Renal cortex interstitium (tissue), 11 donors: ENCODE measurements at regions not wholly inside any gene's neighbourhood (a gene's known extent, or its start where the extent isn't known, plus 50 kb on each side); places are given as distances from the start of the nearest gene placed in this dataset.
"Not testable (repeated sequence)": the region's sequence is repeated elsewhere in the genome, so short reads cannot be mapped to it uniquely, and the experiment has no call there.

Experiments
- DNase-seq, 11 donors: peaks; one replicate each; pipeline ENCODE4 v3.0.0-alpha.2; 2013; ENCODE audit warnings: low read depth in 9 of 11, low spot score in 4 of 11; ENCODE audit errors: extremely low read depth in 1 of 11

- no peak for DNase-seq
Observed at GRCh38 chr2:11877764-11878163, 131.3 kb downstream of the LPIN1 start.

- DNase-seq: not testable (repeated sequence)
Observed at GRCh38 chr2:11885253-11885652, 138.8 kb downstream of the LPIN1 start.

GRCh38 chr2:11886899-11887298 lies 140.5 kb downstream of the LPIN1 start:
- not testable (repeated sequence) for DNase-seq

DNA sequence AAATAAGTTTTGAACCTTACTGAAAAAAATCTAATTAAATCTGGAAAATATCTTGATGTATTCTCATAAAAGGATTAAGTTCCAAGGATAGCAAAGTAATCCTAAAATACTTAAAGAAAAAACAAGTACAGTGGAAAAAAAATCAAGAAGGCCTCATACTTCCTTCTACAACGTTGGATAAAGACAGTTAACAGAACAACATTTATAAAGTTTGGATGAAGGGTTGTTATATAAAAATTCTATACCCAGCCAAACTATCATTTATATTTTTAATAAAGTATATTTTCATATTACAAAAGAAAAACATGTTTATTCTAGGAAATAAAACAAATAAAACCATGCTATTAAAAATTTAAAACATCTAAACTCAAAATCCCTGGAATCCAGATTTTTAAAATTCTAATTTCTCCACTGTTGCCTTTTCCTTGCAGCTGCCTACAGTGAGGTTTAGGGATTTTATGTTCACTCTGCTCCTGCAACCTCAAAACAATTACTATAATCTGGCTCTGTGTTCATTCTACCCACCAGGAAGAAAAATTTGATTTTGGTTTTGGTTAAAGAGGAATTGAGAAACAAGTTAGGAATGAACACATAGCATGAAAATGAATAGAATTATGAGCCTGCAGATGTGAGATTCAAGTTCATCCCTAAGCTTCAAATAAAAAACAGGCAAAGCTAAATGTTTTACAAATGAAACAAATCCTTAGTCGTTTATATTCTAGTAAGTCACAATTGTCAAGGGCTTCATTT lies 142.8 kb downstream of the LPIN1 start:
- DNase-seq: no peak

- DNase-seq: no peak
Observed at GRCh38 chr2:11889854-11890253, 143.4 kb downstream of the LPIN1 start.

DNA sequence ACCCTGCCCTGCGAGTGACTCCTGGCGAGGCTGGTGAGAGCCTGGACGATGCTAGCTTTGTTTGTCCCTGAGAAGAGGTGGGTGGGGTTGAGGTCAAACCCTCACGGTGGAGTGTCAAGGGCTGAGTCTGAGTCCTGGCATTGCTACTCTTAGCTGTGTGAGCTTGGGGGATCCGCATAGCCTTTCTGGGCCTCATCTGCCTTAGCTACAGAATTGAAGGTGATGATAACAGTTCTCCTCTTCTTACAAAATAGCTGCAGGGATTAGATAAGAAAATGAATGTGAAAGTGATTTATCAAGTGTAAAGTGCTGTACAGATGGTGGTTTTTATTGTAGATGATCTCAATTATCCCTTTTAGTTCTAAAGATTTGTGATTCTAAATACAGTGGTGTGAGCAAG lies 144.6 kb downstream of the LPIN1 start:
- no peak for DNase-seq

DNA sequence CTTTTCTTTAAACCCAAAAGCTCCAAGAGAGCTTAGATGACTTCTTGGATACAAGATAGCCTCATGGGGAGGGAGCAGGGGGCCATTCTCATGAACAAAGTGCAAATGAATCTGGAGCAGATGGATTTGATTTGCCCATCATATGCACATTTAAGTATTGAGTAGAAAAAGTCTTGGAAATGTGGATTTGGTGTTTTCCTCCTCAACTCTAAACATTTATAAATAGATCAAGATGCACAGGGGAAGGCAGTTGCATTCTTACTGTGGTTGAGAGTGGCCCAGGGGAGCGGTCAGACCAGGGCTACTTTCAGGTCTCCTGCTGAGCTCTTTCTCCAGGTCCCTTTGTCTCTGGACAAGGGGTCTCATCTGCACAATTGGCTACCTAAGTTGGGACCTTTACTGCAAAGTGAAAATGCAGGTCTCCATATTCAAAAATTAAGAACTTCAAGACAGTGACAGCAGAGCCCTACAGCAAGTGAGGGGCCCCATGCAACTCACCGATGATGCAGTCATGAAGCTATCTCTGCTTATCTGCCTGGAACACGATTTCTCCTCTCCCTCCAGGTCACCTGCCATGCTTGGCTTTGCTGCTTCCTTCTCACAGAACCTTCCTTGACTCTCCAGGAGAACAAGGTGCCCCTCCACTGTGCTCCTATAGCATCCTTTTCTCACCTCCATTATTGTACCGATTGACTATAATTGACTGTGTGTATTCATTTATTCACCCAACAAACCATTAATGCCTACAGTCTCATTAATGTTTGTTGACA lies 145.4 kb downstream of the LPIN1 start:
- no peak for DNase-seq

DNA sequence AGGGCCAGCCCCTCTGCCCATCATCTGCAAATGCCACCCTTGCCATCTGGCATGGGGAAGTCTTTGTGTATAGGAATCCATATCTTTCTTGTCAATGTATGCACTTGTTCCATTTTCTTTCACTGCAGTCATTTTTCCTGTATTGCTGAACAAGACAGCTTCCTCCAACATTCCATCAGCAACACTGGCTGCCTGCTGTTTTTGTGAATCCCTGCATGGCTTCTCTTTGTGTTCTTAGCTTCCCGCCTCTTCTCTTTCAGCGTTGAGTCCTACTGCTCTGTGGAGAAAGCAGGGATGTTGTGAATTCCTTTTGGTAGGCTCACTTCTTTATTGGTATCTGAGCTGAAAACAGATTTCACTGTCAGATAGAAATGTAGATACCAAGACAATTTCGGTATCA lies 150.0 kb downstream of the LPIN1 start:
- no peak for DNase-seq

DNA sequence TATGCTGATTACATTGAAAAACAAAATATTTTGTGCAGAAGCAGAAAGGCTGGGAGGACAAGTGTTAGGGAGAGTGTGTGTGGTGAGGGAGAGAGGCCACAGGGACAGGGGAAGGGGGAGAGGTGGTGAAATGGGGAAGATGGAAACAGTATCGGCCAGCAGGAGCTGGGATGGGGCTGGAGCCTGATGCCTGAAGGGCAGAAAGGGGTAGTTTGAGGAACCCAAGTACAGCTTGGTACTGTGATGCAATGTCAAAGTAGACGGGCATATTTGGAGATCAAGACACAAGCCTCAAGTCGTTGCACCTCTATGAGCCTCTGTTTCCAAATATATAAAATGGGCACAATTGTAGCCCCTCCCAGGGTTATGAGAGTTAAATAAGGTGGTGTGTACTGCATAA lies 152.1 kb downstream of the LPIN1 start:
- DNase-seq: no peak

DNA sequence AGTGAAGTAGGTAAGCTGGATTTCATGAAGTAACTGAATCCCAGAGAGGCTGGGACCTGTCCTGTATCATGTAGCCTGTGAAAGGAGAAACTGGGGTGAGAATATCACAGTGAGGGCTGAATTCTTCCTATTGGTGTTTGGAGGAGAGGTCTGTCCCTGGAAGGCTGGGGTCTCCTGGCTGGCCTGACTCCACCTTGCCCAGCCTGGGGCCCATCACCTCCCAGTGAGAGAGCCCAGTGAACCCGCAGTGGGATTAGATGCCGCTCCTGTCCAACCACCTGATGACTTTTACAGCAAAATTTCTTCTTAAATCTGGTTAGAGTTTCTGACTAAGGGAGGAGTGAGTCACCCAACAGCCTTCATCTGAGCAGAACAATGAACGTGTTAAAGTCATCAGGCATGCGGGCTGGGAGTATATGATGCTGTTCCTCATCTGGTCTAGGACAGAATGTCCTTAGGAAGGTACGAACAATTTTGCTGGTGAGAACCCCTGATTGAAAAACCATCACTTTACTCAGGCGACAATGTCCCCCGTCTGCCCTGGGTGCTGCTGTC lies 152.9 kb downstream of the LPIN1 start:
- DNase-seq: no peak

GRCh38 chr2:11900891-11901290 lies 154.5 kb downstream of the LPIN1 start:
- DNase-seq: not testable (repeated sequence)

- DNase-seq: no peak
Observed at GRCh38 chr2:11901351-11902069, 155.1 kb downstream of the LPIN1 start.

- no peak for DNase-seq
Observed at GRCh38 chr2:11903085-11903606, 156.7 kb downstream of the LPIN1 start.

DNA sequence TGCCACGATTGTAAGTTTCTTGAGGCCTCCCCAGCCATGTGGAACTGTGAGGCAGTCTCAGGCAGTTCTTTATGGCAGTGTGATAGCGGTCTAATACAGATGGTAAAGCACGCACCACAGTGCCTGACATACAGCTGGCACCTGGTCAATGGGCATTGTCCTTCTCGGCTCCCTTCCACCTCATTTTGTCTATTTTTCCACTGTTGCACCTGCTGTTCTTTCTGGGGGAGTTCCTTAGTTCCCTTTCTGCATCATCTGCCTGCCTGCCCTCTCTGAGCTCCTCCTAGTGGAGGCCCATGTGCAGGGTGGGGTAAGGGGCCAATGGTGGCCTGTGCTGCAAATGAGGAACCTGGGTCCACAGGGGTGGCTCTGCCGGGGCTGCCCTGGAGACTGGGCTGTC lies 157.6 kb downstream of the LPIN1 start:
- no peak for DNase-seq

DNA sequence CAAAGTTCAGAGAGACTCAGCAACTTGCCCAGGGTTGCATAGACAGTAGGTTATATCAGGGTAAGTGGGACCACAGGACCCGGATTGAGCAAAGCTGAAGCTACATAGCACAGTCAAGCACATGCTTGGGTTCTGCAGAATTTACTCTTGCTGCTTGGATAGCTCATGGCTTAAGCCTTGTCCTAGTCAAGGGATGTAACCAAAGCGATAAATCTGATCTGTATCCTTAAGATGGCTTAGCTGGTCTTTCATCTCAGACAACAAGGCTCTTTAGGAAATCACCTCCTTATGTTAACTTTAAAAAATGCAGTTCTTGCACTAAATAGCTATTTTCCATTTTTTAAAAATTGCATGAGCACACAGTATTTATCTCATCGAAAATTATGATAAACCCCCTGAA lies 158.5 kb downstream of the LPIN1 start:
- DNase-seq: no peak

DNA sequence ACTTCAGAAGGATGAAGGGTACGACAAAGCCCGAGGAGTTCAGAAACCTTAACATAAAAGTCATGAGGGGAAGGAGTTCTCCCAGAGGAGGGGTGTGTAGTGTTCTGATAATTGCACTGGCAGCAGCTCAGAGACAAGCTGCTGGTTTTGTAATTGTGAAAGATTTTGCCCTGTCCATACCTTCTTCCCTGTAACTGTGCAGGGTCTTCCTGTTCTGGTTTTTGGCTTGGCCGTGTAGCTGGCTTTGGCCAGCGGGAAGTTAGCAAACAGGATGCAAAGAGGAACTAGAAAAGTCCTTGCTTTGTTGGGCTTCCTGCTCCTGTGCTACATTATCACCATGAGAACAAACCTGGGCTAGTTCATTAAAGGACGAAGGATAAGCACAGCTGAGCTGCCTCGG lies 160.8 kb downstream of the LPIN1 start:
- DNase-seq: no peak

- no peak for DNase-seq
Observed at GRCh38 chr2:11910971-11911370, 164.5 kb downstream of the LPIN1 start.

DNA sequence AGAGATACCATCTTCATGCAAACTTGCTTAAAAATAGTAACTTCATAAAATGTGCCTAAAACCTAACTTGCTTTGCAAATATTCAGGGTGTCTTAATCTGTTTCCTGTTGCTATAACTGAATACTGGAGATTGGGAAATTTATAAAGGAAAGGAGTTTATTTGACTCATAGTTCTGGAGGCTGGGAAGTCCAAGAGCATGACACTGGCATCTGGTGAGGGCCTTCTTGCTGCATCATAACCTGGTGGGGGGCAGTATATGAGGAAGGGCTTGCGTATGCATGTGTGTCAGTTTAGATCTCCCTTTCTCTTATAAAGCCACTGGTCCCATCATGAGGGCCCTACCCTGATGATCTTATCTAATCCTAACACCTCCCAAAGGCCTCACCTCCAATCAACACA lies 166.5 kb downstream of the LPIN1 start:
- DNase-seq: no peak

DNA sequence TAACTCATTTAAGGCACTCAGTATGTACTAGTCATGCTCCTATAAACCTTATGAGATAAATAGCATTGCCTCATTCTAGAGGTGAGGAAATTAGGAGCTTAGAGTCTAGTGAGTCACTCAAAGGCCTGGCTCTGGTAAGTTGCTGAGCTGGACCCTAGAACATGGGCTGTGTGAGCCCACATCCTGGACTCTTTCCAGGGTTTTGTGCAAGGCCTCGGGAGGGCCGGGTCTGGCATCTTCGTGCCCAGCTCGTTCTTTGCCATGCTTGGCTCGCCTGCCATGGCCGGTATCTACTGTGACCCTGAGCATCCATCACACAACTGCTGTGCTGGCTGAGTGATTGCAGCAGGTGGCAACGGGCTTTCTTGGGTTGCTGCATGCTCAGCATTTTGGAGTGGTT lies 168.0 kb downstream of the LPIN1 start:
- DNase-seq: no peak

DNA sequence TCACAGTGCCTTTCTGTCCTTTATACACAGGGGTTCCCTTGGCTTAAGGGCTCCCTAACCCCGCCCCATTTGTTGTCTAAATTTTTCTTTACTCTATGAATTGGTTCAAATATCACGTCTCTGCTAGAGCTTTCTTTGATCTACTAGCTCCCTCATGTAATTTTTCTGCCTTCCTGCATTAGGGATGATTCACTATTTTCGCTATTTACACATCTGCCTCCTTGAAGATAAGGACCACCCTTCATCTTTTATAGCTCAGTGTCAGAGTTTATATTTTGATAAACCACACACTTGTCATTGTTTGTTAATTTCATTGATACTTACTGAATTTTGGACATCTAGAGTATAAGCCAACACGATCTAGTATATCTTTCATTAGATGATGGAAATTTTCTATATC lies 169.2 kb downstream of the LPIN1 start:
- DNase-seq: no peak
